Activated CD8-positive, alpha-beta memory T cell treated with anti-CD3 and anti-CD28 coated beads, Interleukin-2, amount 50 U/mL, for 24 hours (primary cell): ENCODE measurements at regions not wholly inside any gene's neighbourhood (a gene's known extent, or its start where the extent isn't known, plus 50 kb on each side); places are given as distances from the start of the nearest gene placed in this dataset.
"Not testable (repeated sequence)": the region's sequence is repeated elsewhere in the genome, so short reads cannot be mapped to it uniquely, and the experiment has no call there.

ENCODE experiments used
- DNase-seq: peaks from one replicate; pipeline ENCODE4 v3.0.0-alpha.2; 2020; ENCODE audit errors: extremely low read depth

GRCh38 chr4:181085557-181085956, 1157.6 kb upstream of the TENM3 start:
- DNase-seq = no peak

- no peak for DNase-seq
Measured at GRCh38 chr4:181105487-181105886, 1137.7 kb upstream of the TENM3 start.

GRCh38 chr4:181106398-181106797, 1136.8 kb upstream of the TENM3 start:
- DNase-seq = no peak

GRCh38 chr4:181108237-181108636, 1135.0 kb upstream of the TENM3 start:
- no peak for DNase-seq

- DNase-seq = no peak
Measured at GRCh38 chr4:181119186-181119585, 1124.0 kb upstream of the TENM3 start.

- no peak for DNase-seq
Measured at GRCh38 chr4:181121733-181122132, 1121.5 kb upstream of the TENM3 start.

- DNase-seq = no peak
Measured at GRCh38 chr4:181127171-181127570, 1116.0 kb upstream of the TENM3 start.

GRCh38 chr4:181130317-181130716, 1112.9 kb upstream of the TENM3 start:
- not testable (repeated sequence) for DNase-seq

GRCh38 chr4:181137351-181137750, 1105.9 kb upstream of the TENM3 start:
- no peak for DNase-seq

- no peak for DNase-seq
Measured at GRCh38 chr4:181138116-181138515, 1105.1 kb upstream of the TENM3 start.

GRCh38 chr4:181140037-181140603, 1103.1 kb upstream of the TENM3 start:
- no peak for DNase-seq

GRCh38 chr4:181143250-181143854, 1099.8 kb upstream of the TENM3 start:
- DNase-seq = peak; percentile 18

- no peak for DNase-seq
Measured at GRCh38 chr4:181146051-181146450, 1097.2 kb upstream of the TENM3 start.

- no peak for DNase-seq
Measured at GRCh38 chr4:181147416-181147951, 1095.7 kb upstream of the TENM3 start.

- DNase-seq = no peak
Measured at GRCh38 chr4:181148470-181148869, 1094.7 kb upstream of the TENM3 start.

- DNase-seq = no peak
Measured at GRCh38 chr4:181150191-181150590, 1093.0 kb upstream of the TENM3 start.

GRCh38 chr4:181151856-181152255, 1091.3 kb upstream of the TENM3 start:
- DNase-seq = no peak

GRCh38 chr4:181157647-181158046, 1085.6 kb upstream of the TENM3 start:
- no peak for DNase-seq

- no peak for DNase-seq
Measured at GRCh38 chr4:181158971-181159370, 1084.2 kb upstream of the TENM3 start.

GRCh38 chr4:181161669-181162068, 1081.5 kb upstream of the TENM3 start:
- DNase-seq = no peak

GRCh38 chr4:181162266-181162665, 1080.9 kb upstream of the TENM3 start:
- DNase-seq = no peak

- no peak for DNase-seq
Measured at GRCh38 chr4:181162676-181163075, 1080.5 kb upstream of the TENM3 start.

GRCh38 chr4:181166742-181167399, 1076.3 kb upstream of the TENM3 start:
- no peak for DNase-seq
